ENCODE measurements at regions not wholly inside any gene's neighbourhood (a gene's known extent, or its start where the extent isn't known, plus 50 kb on each side); places are given as distances from the start of the nearest gene placed in this dataset.

DNA sequence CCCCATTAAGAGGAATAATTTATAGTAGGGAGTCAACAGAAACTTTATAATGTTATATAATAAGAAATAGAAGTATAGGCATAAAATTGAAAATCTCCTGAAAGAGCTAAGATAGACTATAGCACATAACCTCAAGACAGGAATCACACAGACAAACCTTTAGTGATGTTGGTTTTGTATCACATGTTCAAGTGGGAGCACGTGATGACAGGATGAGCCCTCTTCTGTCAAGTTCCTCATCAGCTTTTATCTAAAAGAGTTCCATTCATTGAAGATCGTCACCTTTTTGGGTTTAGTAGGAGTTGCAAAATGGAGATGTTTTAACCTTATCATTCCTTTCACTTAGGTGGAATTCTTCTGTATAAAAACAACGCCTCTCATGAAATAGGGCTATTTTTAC, 127.0 kb downstream of the MCHR2 start:
- TF ChIP-seq ISL1 (CRISPR knock-in tag; IDR thresholded peaks at IDR 0.05) (no peak), CSRNP3 (CRISPR knock-in tag; IDR thresholded peaks at IDR 0.05) (no peak), PPARA (CRISPR knock-in tag; IDR thresholded peaks at IDR 0.05; ENCODE audit: borderline replicate concordance) (no peak), ZNF565 (CRISPR knock-in tag; conservative IDR thresholded peaks at IDR 0.05; ENCODE audit: low read depth) (no peak)
- TF ChIP-seq, protein P1, sequence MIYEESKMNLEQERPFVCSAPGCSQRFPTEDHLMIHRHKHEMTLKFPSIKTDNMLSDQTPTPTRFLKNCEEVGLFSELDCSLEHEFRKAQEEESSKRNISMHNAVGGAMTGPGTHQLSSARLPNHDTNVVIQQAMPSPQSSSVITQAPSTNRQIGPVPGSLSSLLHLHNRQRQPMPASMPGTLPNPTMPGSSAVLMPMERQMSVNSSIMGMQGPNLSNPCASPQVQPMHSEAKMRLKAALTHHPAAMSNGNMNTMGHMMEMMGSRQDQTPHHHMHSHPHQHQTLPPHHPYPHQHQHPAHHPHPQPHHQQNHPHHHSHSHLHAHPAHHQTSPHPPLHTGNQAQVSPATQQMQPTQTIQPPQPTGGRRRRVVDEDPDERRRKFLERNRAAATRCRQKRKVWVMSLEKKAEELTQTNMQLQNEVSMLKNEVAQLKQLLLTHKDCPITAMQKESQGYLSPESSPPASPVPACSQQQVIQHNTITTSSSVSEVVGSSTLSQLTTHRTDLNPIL (CRISPR knock-in tag; IDR thresholded peaks at IDR 0.05; ENCODE audit: low read depth) = no peak
- TF ChIP-seq, protein P2, sequence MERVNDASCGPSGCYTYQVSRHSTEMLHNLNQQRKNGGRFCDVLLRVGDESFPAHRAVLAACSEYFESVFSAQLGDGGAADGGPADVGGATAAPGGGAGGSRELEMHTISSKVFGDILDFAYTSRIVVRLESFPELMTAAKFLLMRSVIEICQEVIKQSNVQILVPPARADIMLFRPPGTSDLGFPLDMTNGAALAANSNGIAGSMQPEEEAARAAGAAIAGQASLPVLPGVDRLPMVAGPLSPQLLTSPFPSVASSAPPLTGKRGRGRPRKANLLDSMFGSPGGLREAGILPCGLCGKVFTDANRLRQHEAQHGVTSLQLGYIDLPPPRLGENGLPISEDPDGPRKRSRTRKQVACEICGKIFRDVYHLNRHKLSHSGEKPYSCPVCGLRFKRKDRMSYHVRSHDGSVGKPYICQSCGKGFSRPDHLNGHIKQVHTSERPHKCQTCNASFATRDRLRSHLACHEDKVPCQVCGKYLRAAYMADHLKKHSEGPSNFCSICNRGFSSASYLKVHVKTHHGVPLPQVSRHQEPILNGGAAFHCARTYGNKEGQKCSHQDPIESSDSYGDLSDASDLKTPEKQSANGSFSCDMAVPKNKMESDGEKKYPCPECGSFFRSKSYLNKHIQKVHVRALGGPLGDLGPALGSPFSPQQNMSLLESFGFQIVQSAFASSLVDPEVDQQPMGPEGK (CRISPR knock-in tag; IDR thresholded peaks at IDR 0.05; ENCODE audit: borderline replicate concordance) = no peak

All from SK-N-SH treated with all-trans-retinoic acid at 6 μM for 48 hours (cell line).